GM23338 (cell line): ENCODE measurements at regions not wholly inside any gene's neighbourhood (a gene's known extent, or its start where the extent isn't known, plus 50 kb on each side); places are given as distances from the start of the nearest gene placed in this dataset.

Experiments
- EZH2 ChIP-seq: fragments of 200-600 bp; sonication (generic); IDR thresholded peaks from one replicate; pipeline ENCODE4 v1.8.0; 2017; ENCODE audit warnings: antibody characterized with exemption, mild to moderate bottlenecking, low read depth; ENCODE audit not compliant: unreplicated experiment
- EZH2phosphoT487 ChIP-seq: fragments of 200-600 bp; sonication (generic); IDR thresholded peaks from one replicate; pipeline ENCODE4 v1.8.1; 2018; ENCODE audit warnings: antibody characterized with exemption; ENCODE audit not compliant: unreplicated experiment
- POLR2AphosphoS5 ChIP-seq: IDR thresholded peaks from 2 replicates; pipeline ENCODE4 v1.6.1; 2016; ENCODE audit warnings: antibody characterized with exemption, low read depth
- ZNF331 ChIP-seq: fragments of 250-450 bp; sonication (Bioruptor Pico); IDR thresholded peaks from 2 replicates; pipeline ENCODE4 v1.5.0; 2020; ENCODE audit warnings: low read depth, mild to moderate bottlenecking, moderate library complexity
- TF ChIP-seq, protein P1 (sequence below), 2 experiments: fragments of 200-600 bp in 1 of 2; sonication (generic) in 1 of 2; conservative IDR thresholded peaks; 2 replicates each; pipeline versions ENCODE4 v1.5.1 to v1.6.1; 2016 to 2017; ENCODE audit warnings: antibody characterized with exemption in 2 of 2, low read depth in 2 of 2, mild to moderate bottlenecking in 2 of 2, moderate library complexity in 1 of 2
- TF ChIP-seq, protein P2 (sequence below): IDR thresholded peaks from one replicate; pipeline ENCODE4 v1.6.1; 2018; ENCODE audit warnings: antibody characterized with exemption; ENCODE audit not compliant: unreplicated experiment

DNA sequence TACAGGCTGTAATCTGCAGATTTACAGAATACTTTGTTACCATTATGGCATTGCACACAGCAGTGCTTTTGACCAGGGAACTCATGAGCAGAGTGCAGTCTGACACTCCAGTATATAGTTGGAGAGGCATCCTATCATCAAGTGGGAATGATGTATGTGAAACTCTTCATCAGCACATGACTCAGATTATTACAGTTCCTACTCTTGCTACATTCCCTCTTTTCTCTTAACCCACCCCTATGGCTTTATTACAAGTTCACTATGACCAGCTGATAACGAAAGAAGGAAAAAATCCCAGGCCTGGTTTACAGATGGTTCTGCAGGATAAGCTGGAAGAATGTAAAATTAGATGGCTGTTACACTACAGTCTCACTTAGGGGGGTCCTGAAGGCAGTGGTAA, 385.9 kb downstream of the RASEF start:
- TF ChIP-seq, protein P1, sequence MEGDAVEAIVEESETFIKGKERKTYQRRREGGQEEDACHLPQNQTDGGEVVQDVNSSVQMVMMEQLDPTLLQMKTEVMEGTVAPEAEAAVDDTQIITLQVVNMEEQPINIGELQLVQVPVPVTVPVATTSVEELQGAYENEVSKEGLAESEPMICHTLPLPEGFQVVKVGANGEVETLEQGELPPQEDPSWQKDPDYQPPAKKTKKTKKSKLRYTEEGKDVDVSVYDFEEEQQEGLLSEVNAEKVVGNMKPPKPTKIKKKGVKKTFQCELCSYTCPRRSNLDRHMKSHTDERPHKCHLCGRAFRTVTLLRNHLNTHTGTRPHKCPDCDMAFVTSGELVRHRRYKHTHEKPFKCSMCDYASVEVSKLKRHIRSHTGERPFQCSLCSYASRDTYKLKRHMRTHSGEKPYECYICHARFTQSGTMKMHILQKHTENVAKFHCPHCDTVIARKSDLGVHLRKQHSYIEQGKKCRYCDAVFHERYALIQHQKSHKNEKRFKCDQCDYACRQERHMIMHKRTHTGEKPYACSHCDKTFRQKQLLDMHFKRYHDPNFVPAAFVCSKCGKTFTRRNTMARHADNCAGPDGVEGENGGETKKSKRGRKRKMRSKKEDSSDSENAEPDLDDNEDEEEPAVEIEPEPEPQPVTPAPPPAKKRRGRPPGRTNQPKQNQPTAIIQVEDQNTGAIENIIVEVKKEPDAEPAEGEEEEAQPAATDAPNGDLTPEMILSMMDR (conservative IDR thresholded peaks at IDR 0.05; ENCODE audit: low read depth in 2 of 2): no peak
- TF ChIP-seq EZH2phosphoT487 (no peak), EZH2 (no peak), POLR2AphosphoS5 (no peak), ZNF331 (CRISPR knock-in tag) (no peak)
- TF ChIP-seq, protein P2, sequence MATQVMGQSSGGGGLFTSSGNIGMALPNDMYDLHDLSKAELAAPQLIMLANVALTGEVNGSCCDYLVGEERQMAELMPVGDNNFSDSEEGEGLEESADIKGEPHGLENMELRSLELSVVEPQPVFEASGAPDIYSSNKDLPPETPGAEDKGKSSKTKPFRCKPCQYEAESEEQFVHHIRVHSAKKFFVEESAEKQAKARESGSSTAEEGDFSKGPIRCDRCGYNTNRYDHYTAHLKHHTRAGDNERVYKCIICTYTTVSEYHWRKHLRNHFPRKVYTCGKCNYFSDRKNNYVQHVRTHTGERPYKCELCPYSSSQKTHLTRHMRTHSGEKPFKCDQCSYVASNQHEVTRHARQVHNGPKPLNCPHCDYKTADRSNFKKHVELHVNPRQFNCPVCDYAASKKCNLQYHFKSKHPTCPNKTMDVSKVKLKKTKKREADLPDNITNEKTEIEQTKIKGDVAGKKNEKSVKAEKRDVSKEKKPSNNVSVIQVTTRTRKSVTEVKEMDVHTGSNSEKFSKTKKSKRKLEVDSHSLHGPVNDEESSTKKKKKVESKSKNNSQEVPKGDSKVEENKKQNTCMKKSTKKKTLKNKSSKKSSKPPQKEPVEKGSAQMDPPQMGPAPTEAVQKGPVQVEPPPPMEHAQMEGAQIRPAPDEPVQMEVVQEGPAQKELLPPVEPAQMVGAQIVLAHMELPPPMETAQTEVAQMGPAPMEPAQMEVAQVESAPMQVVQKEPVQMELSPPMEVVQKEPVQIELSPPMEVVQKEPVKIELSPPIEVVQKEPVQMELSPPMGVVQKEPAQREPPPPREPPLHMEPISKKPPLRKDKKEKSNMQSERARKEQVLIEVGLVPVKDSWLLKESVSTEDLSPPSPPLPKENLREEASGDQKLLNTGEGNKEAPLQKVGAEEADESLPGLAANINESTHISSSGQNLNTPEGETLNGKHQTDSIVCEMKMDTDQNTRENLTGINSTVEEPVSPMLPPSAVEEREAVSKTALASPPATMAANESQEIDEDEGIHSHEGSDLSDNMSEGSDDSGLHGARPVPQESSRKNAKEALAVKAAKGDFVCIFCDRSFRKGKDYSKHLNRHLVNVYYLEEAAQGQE: no peak
